PC-3 (cell line): ENCODE measurements at regions not wholly inside any gene's neighbourhood (a gene's known extent, or its start where the extent isn't known, plus 50 kb on each side); places are given as distances from the start of the nearest gene placed in this dataset.

Experiments used
- ATAC-seq: fragments of 200-7000 bp; cut with Tn5 transposase; 2 replicates; pipeline ENCODE4 v1.9.1; 2020; ENCODE audit warnings: mild to moderate bottlenecking, moderate library complexity
- BruUV-seq: library from RNA; stranded (reverse); fragments of 400-500 nt; replicated peaks from 2 replicates; lab custom pipeline; 2021; lab: Mats Ljungman, UMichigan
- CTCF ChIA-PET: fragments of 300-600 bp; sonication (Branson Sonifier 250); formaldehyde crosslinking; loops from one replicate; lab custom pipeline; 2022; ENCODE audit warnings: antibody characterized with exemption; lab: Charles Lee
- POLR2A ChIA-PET: fragments of 300-600 bp; sonication (Branson Sonifier 250); formaldehyde crosslinking; loops from one replicate; lab custom pipeline; 2022; ENCODE audit warnings: antibody characterized with exemption; ENCODE audit not compliant: unreplicated experiment; lab: Charles Lee
- DNase-seq: peaks from one replicate; pipeline ENCODE4 v3.0.0-alpha.2; 2015
- H2AFZ ChIP-seq: fragments of 300-600 bp; sonication (generic); 2 replicates; pipeline ENCODE4 v1.6.0; 2016; ENCODE audit warnings: antibody characterized with exemption, low read length
- H3F3A ChIP-seq: fragments of 300-600 bp; sonication (generic); one replicate; pipeline ENCODE4 v1.6.0; 2017; ENCODE audit warnings: antibody characterized with exemption, low read length, control low read depth, mild to moderate bottlenecking; ENCODE audit not compliant: unreplicated experiment
- H3K27ac ChIP-seq: fragments of 300-600 bp; sonication (generic); 2 replicates; pipeline ENCODE4 v1.5.1; 2016; ENCODE audit warnings: mild to moderate bottlenecking, low read length
- H3K27me3 ChIP-seq: fragments of 300-600 bp; sonication (generic); 2 replicates; pipeline ENCODE4 v1.6.1; 2016; ENCODE audit warnings: low read length, mixed read lengths
- H3K36me3 ChIP-seq: fragments of 300-600 bp; sonication (generic); 2 replicates; pipeline ENCODE4 v1.6.1; 2016; ENCODE audit warnings: low read depth, mixed run types, low read length, mixed read lengths
- H3K4me1 ChIP-seq: fragments of 300-600 bp; sonication (generic); 2 replicates; pipeline ENCODE4 v1.5.1; 2016; ENCODE audit warnings: low read length; ENCODE audit not compliant: insufficient read depth
- H3K4me2 ChIP-seq: fragments of 300-600 bp; sonication (generic); 2 replicates; pipeline ENCODE4 v1.6.0; 2016; ENCODE audit warnings: low read length
- H3K4me3 ChIP-seq: fragments of 300-600 bp; sonication (generic); 2 replicates; pipeline ENCODE4 v1.5.1; 2016; ENCODE audit warnings: mild to moderate bottlenecking, low read length, mixed read lengths
- H3K79me2 ChIP-seq: fragments of 300-600 bp; sonication (generic); 2 replicates; pipeline ENCODE4 v1.6.1; 2017; ENCODE audit warnings: low read length, mixed read lengths
- H3K9ac ChIP-seq: fragments of 300-600 bp; sonication (generic); 2 replicates; pipeline ENCODE4 v1.6.0; 2016; ENCODE audit warnings: mild to moderate bottlenecking, low read length
- H3K9me2 ChIP-seq: fragments of 300-600 bp; sonication (generic); replicated peaks from 2 replicates; pipeline ENCODE4 v1.6.1; 2016; ENCODE audit warnings: mixed run types, low read length, mixed read lengths
- H3K9me3 ChIP-seq: fragments of 300-600 bp; sonication (generic); 2 replicates; pipeline ENCODE4 v1.6.1; 2016; ENCODE audit warnings: low read length, mixed read lengths
- H4K20me1 ChIP-seq: fragments of 300-600 bp; sonication (generic); 2 replicates; pipeline ENCODE4 v1.6.1; 2016; ENCODE audit warnings: low read length, mixed read lengths
- CTCF ChIP-seq: fragments of 300-600 bp; sonication (generic); conservative IDR thresholded peaks from 2 replicates; pipeline ENCODE4 v1.5.1; 2017; ENCODE audit warnings: antibody characterized with exemption, low read depth, mild to moderate bottlenecking, low read length
- EZH2 ChIP-seq: fragments of 300-600 bp; sonication (generic); IDR thresholded peaks from one replicate; pipeline ENCODE4 v1.6.1; 2017; ENCODE audit warnings: antibody characterized with exemption, mild to moderate bottlenecking, low read length; ENCODE audit not compliant: unreplicated experiment
- EZH2phosphoT487 ChIP-seq: fragments of 300-600 bp; sonication (generic); IDR thresholded peaks from 2 replicates; pipeline ENCODE4 v1.6.1; 2018; ENCODE audit warnings: mild to moderate bottlenecking, antibody characterized with exemption, low read length, borderline replicate concordance
- intact Hi-C: fragments of 100-400 bp; cut with micrococcal nuclease; formaldehyde crosslinking; loops from 2 replicates; pipeline ENCODE4 v1.9.0; 2023

- Histone ChIP-seq H3K4me3 (no peak overlapping the region), H3K27ac (no peak overlapping the region), H3K4me1 (no peaks in the 10 kb centered on the region), H3K27me3 (no peaks in the 10 kb centered on the region), H3K9ac (no peak overlapping the region), H2AFZ (no peak overlapping the region), H3K9me3 (no peaks in the 10 kb centered on the region), H3F3A (no peaks in the 10 kb centered on the region), H4K20me1 (no peaks in the 10 kb centered on the region), H3K79me2 (no peaks in the 10 kb centered on the region), H3K4me2 (no peak overlapping the region), H3K36me3 (no peaks in the 10 kb centered on the region), H3K9me2 (no peaks in the 10 kb centered on the region)
- ChIA-PET CTCF (no interaction called here), POLR2A (interaction anchor here (0.6 kb wide), 1 partner anchor 217 kb away, joined by 6 read pairs; the partner anchor contains the start of gene CCN2)
- intact Hi-C loops: loop anchor here (2.0 kb wide), 1 partner anchor 51 kb away; no protein-coding TSS in a partner anchor
- DNase-seq (peak; percentile 26), ATAC-seq (peak; percentile 81)
- TF ChIP-seq EZH2phosphoT487 (no peak), CTCF (no peak), EZH2 (no peak)
- BruUV-seq: no TSS peak
Observed at GRCh38 chr6:132167929-132168892, 217.0 kb upstream of the CCN2 start.

GRCh38 chr6:132166526-132167051 is 215.4 kb upstream of the CCN2 start:
- Histone ChIP-seq H3K4me1 (no peaks in the 10 kb centered on the region), H3K4me3 (no peak overlapping the region), H4K20me1 (no peaks in the 10 kb centered on the region), H3K27ac (no peak overlapping the region), H3K27me3 (no peaks in the 10 kb centered on the region), H3K9ac (no peak overlapping the region), H3F3A (no peaks in the 10 kb centered on the region), H3K36me3 (no peaks in the 10 kb centered on the region), H3K4me2 (no peak overlapping the region), H3K9me3 (no peaks in the 10 kb centered on the region), H3K79me2 (no peaks in the 10 kb centered on the region), H3K9me2 (no peaks in the 10 kb centered on the region), H2AFZ (no peak overlapping the region)
- BruUV-seq: no TSS peak
- no peak for ATAC-seq
- ChIA-PET POLR2A (no interaction called here), CTCF (no interaction called here)
- no peak for TF ChIP-seq EZH2phosphoT487
- no peak for TF ChIP-seq EZH2
- no peak for TF ChIP-seq CTCF
- no peak for DNase-seq
- intact Hi-C loops: no loop called here

DNA sequence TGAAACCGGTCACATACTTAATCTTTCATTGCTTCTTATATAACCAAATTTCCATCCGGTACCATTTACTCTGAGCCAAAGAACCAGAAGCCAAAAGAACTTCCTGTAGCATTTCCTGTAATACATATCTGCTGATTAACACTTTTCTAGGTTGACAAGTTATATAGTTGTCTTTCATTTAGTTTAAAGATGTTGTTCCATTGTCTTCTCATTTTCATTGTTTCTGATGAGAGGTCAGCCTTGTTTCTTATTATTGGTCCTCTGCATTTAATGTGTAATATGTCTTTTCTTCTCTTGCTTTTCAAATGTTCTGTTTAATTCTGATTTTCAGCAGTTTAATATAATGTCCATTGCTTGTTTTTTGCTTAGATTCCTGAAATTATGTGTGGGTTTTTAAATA is 214.5 kb upstream of the CCN2 start:
- no TSS peak for BruUV-seq
- no peak overlapping the region for H2AFZ ChIP-seq
- ATAC-seq (no peak), DNase-seq (no peak)
- no peak overlapping the region for H3K4me3 ChIP-seq
- CTCF ChIA-PET: no interaction called here
- H3K79me2 ChIP-seq: no peaks in the 10 kb centered on the region
- POLR2A ChIA-PET: no interaction called here
- H3K27me3 ChIP-seq: no peaks in the 10 kb centered on the region
- H3K9me3 ChIP-seq: no peaks in the 10 kb centered on the region
- H3K4me1 ChIP-seq: no peaks in the 10 kb centered on the region
- H3K9me2 ChIP-seq: no peaks in the 10 kb centered on the region
- no peaks in the 10 kb centered on the region for H3F3A ChIP-seq
- intact Hi-C loops: no loop called here
- H3K4me2 ChIP-seq: no peak overlapping the region
- H3K36me3 ChIP-seq: no peaks in the 10 kb centered on the region
- H3K27ac ChIP-seq: no peak overlapping the region
- H3K9ac ChIP-seq: no peak overlapping the region
- no peak for TF ChIP-seq EZH2phosphoT487
- no peak for TF ChIP-seq EZH2
- TF ChIP-seq CTCF: no peak
- no peaks in the 10 kb centered on the region for H4K20me1 ChIP-seq
